Panc1 (cell line): ENCODE measurements at regions not wholly inside any gene's neighbourhood (a gene's known extent, or its start where the extent isn't known, plus 50 kb on each side); places are given as distances from the start of the nearest gene placed in this dataset.
"Not testable (repeated sequence)": the region's sequence is repeated elsewhere in the genome, so short reads cannot be mapped to it uniquely, and the experiment has no call there.

Source experiments
- ATAC-seq: fragments of 200-7000 bp; cut with Tn5 transposase; 2 replicates; pipeline ENCODE4 v1.9.1; 2020; ENCODE audit warnings: mild to moderate bottlenecking, moderate library complexity
- BruUV-seq: library from RNA; stranded (reverse); fragments of 400-500 nt; replicated peaks from 2 replicates; lab custom pipeline; 2021; lab: Mats Ljungman, UMichigan
- CTCF ChIA-PET: fragments of 300-600 bp; sonication (Branson Sonifier 250); formaldehyde crosslinking; loops from one replicate; lab custom pipeline; 2022; ENCODE audit warnings: antibody characterized with exemption; lab: Charles Lee
- POLR2A ChIA-PET: fragments of 300-600 bp; sonication (Branson Sonifier 250); formaldehyde crosslinking; loops from one replicate; lab custom pipeline; 2022; ENCODE audit warnings: antibody characterized with exemption; lab: Charles Lee
- DNase-seq: peaks from one replicate; pipeline ENCODE4 v3.0.0-alpha.2; 2010; ENCODE audit warnings: low read depth, low spot score
- H3K27ac ChIP-seq: 2 replicates; pipeline ENCODE4 v1.5.1; 2011; ENCODE audit warnings: mild to moderate bottlenecking, low read length, inconsistent platforms
- H3K27me3 ChIP-seq: fragments of 200-500 bp; sonication (Bioruptor generic); 2 replicates; pipeline ENCODE4 v1.6.0; 2014; ENCODE audit warnings: low read length, inconsistent platforms; ENCODE audit not compliant: control insufficient read depth, insufficient read depth
- H3K36me3 ChIP-seq: fragments of 200-500 bp; sonication (Bioruptor generic); 2 replicates; pipeline ENCODE4 v1.5.1; 2014; ENCODE audit warnings: inconsistent platforms, mild to moderate bottlenecking, low read length, moderate library complexity; ENCODE audit not compliant: control insufficient read depth, insufficient read depth
- H3K4me1 ChIP-seq: 2 replicates; pipeline ENCODE4 v1.5.1; 2011; ENCODE audit warnings: inconsistent platforms, mild to moderate bottlenecking, low read length, moderate library complexity; ENCODE audit not compliant: control insufficient read depth, insufficient read depth
- H3K4me3 ChIP-seq, 2 experiments: 2 replicates each; pipeline ENCODE4 v1.5.1; 2011 to 2012; ENCODE audit warnings: low read depth in 2 of 2, low read length in 2 of 2, mild to moderate bottlenecking in 2 of 2, inconsistent platforms in 1 of 2, moderate library complexity in 1 of 2
- H3K9me3 ChIP-seq: fragments of 200-500 bp; sonication (Bioruptor generic); 2 replicates; pipeline ENCODE4 v1.5.1; 2014; ENCODE audit warnings: low read depth, mild to moderate bottlenecking, inconsistent platforms, low read length, moderate library complexity; ENCODE audit not compliant: control insufficient read depth, insufficient read depth
- CTCF ChIP-seq: fragments of 450-650 bp; IDR thresholded peaks from 2 replicates; pipeline ENCODE4 v1.5.1; 2017; ENCODE audit warnings: mild to moderate bottlenecking
- POLR2AphosphoS5 ChIP-seq: IDR thresholded peaks from 2 replicates; pipeline ENCODE4 v1.6.1; 2012; ENCODE audit warnings: mild to moderate bottlenecking, low read depth, low read length, moderate library complexity
- REST ChIP-seq, 2 experiments: IDR thresholded peaks; 2 replicates each; pipeline ENCODE4 v1.6.1; 2011 to 2012; ENCODE audit warnings: low read depth in 2 of 2, control low read depth in 1 of 2, low read length in 1 of 2, mild to moderate bottlenecking in 1 of 2, moderate library complexity in 1 of 2; ENCODE audit not compliant: insufficient read depth in 1 of 2
- SIN3A ChIP-seq: IDR thresholded peaks from 2 replicates; pipeline ENCODE4 v1.6.1; 2012; ENCODE audit warnings: low read depth, mild to moderate bottlenecking, low read length, moderate library complexity, borderline replicate concordance; ENCODE audit not compliant: insufficient read depth
- TCF7L2 ChIP-seq: IDR thresholded peaks from 2 replicates; pipeline ENCODE4 v1.6.1; 2011; ENCODE audit warnings: mild to moderate bottlenecking, low read depth, low read length, inconsistent platforms
- in situ Hi-C: cut with HindIII; loops from 2 replicates; pipeline ENCODE4 v1.10.0; 2016; ENCODE audit warnings: low sequenced_read_pairs, low pct_unique_long_range_greater_than_20kb
- intact Hi-C: fragments of 100-400 bp; cut with micrococcal nuclease; formaldehyde crosslinking; loops from one replicate; pipeline ENCODE4 v1.10.0; 2022; ENCODE audit not compliant: unreplicated experiment

GRCh38 chr16:86857807-86858206, 279.5 kb downstream of the FOXL1 start:
- no peaks in the 10 kb centered on the region for H3K27me3 ChIP-seq
- H3K36me3 ChIP-seq: no peaks in the 10 kb centered on the region
- in situ Hi-C loops (no loop called here), intact Hi-C loops (no loop called here)
- H3K4me3 ChIP-seq: no peak overlapping the region
- ATAC-seq: no peak
- ChIA-PET CTCF (no interaction called here), POLR2A (no interaction called here)
- H3K4me1 ChIP-seq: no peaks in the 10 kb centered on the region
- TF ChIP-seq SIN3A: no peak
- no peak overlapping the region for H3K27ac ChIP-seq
- BruUV-seq: no TSS peak
- H3K9me3 ChIP-seq: no peaks in the 10 kb centered on the region
- DNase-seq: no peak

DNA sequence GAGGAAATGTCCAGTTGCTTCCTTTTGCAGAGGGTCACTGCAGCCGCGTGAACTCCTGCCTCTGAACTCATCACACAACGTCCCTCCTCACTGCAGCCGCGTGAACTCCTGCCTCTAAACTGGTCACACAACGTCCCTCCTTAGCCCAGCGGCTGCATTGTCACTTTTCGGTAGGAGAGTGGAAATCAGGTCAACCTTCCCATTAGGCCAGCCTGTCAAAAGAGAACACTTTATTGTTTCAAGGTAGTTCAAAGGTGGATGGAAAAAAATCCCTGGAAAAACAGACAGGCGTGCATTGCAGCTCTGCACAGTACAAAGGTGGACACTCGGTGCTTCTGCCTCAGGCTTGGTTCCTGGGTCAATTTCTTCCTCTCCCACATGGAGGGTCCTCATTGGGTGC, 280.2 kb downstream of the FOXL1 start:
- no peak overlapping the region for H3K4me3 ChIP-seq
- intact Hi-C loops: no loop called here
- no peak overlapping the region for H3K27ac ChIP-seq
- no peaks in the 10 kb centered on the region for H3K4me1 ChIP-seq
- ChIA-PET CTCF (no interaction called here), POLR2A (no interaction called here)
- ATAC-seq: no peak
- DNase-seq: no peak
- in situ Hi-C loops: no loop called here
- no TSS peak for BruUV-seq
- H3K27me3 ChIP-seq: no peaks in the 10 kb centered on the region
- no peaks in the 10 kb centered on the region for H3K9me3 ChIP-seq
- no peak for TF ChIP-seq REST (IDR thresholded peaks at IDR 0.05; ENCODE audit: insufficient read depth in 1 of 2, low read depth in 2 of 2, low read length in 1 of 2)
- no peak for TF ChIP-seq CTCF
- no peak for TF ChIP-seq TCF7L2
- no peak for TF ChIP-seq POLR2AphosphoS5
- TF ChIP-seq SIN3A: no peak
- no peaks in the 10 kb centered on the region for H3K36me3 ChIP-seq

GRCh38 chr16:86861270-86861858, 283.0 kb downstream of the FOXL1 start:
- H3K4me1 ChIP-seq, POLR2A ChIA-PET, intact Hi-C loops, H3K4me3 ChIP-seq, H3K27me3 ChIP-seq, H3K36me3 ChIP-seq, ATAC-seq, H3K27ac ChIP-seq, in situ Hi-C loops, BruUV-seq, H3K9me3 ChIP-seq, CTCF ChIA-PET, DNase-seq: not testable (repeated sequence)
